Loucy (cell line): ENCODE measurements at regions not wholly inside any gene's neighbourhood (a gene's known extent, or its start where the extent isn't known, plus 50 kb on each side); places are given as distances from the start of the nearest gene placed in this dataset.
"Not testable (repeated sequence)": the region's sequence is repeated elsewhere in the genome, so short reads cannot be mapped to it uniquely, and the experiment has no call there.

Experiments
- H2AFZ ChIP-seq: fragments of 200-600 bp; sonication (generic); 2 replicates; pipeline ENCODE4 v1.6.0; 2016; ENCODE audit warnings: antibody characterized with exemption, mild to moderate bottlenecking, low read length, moderate library complexity
- H3F3A ChIP-seq: fragments of 200-600 bp; 2 replicates; pipeline ENCODE4 v1.6.0; 2016; ENCODE audit warnings: antibody characterized with exemption, low read depth, mild to moderate bottlenecking
- H3K27me3 ChIP-seq: fragments of 200-600 bp; sonication (generic); 2 replicates; pipeline ENCODE4 v1.6.1; 2014; ENCODE audit warnings: low read length, mild to moderate bottlenecking; ENCODE audit not compliant: insufficient read depth, poor library complexity, severe bottlenecking
- H3K36me3 ChIP-seq: fragments of 200-600 bp; sonication (generic); 2 replicates; pipeline ENCODE4 v1.6.1; 2016; ENCODE audit warnings: low read length; ENCODE audit not compliant: insufficient read depth
- H3K4me1 ChIP-seq: fragments of 200-600 bp; sonication (generic); 2 replicates; pipeline ENCODE4 v1.5.1; 2014; ENCODE audit warnings: low read length, mild to moderate bottlenecking; ENCODE audit not compliant: insufficient read depth, poor library complexity, severe bottlenecking
- H3K4me2 ChIP-seq: fragments of 200-600 bp; sonication (generic); 2 replicates; pipeline ENCODE4 v1.6.0; 2014; ENCODE audit warnings: antibody characterized with exemption, low read length, low read depth, mild to moderate bottlenecking; ENCODE audit not compliant: poor library complexity, severe bottlenecking
- H3K4me3 ChIP-seq: fragments of 200-600 bp; sonication (generic); 2 replicates; pipeline ENCODE4 v1.5.1; 2014; ENCODE audit warnings: low read length, mild to moderate bottlenecking, mixed read lengths; ENCODE audit not compliant: poor library complexity, severe bottlenecking
- H3K79me2 ChIP-seq: fragments of 200-600 bp; sonication (generic); 2 replicates; pipeline ENCODE4 v1.6.1; 2014; ENCODE audit warnings: low read length; ENCODE audit not compliant: insufficient read depth
- H3K9ac ChIP-seq: fragments of 200-600 bp; sonication (generic); 2 replicates; pipeline ENCODE4 v1.6.0; 2014; ENCODE audit warnings: mild to moderate bottlenecking, low read depth, low read length, moderate library complexity; ENCODE audit not compliant: poor library complexity, severe bottlenecking
- H3K9me2 ChIP-seq: fragments of 200-600 bp; sonication (generic); replicated peaks from 2 replicates; pipeline ENCODE4 v1.6.1; 2016; ENCODE audit warnings: low read depth, low read length, mixed read lengths
- H3K9me3 ChIP-seq: fragments of 200-600 bp; sonication (generic); 2 replicates; pipeline ENCODE4 v1.6.1; 2014; ENCODE audit warnings: mild to moderate bottlenecking, antibody characterized with exemption, low read length, low read depth; ENCODE audit not compliant: insufficient read depth
- H4K20me1 ChIP-seq: fragments of 200-600 bp; sonication (generic); 2 replicates; pipeline ENCODE4 v1.6.0; 2014; ENCODE audit warnings: antibody characterized with exemption, low read length, mild to moderate bottlenecking; ENCODE audit not compliant: insufficient read depth, poor library complexity, severe bottlenecking
- CTCF ChIP-seq: fragments of 200-600 bp; sonication (generic); conservative IDR thresholded peaks from 2 replicates; pipeline ENCODE4 v1.5.1; 2014; ENCODE audit warnings: mild to moderate bottlenecking, antibody characterized with exemption, low read length
- EZH2phosphoT487 ChIP-seq: fragments of 200-600 bp; IDR thresholded peaks from 2 replicates; pipeline ENCODE4 v1.6.1; 2018; ENCODE audit warnings: antibody characterized with exemption, mild to moderate bottlenecking, moderate library complexity, borderline replicate concordance

GRCh38 chr16:31641279-31641678, 113.6 kb downstream of the AHSP start:
- no peaks in the 10 kb centered on the region for H3K9me2 ChIP-seq
- no peaks in the 10 kb centered on the region for H3K4me1 ChIP-seq
- no peak for TF ChIP-seq CTCF
- TF ChIP-seq EZH2phosphoT487 = no peak
- H3K4me2 ChIP-seq = no peak overlapping the region
- H3K9ac ChIP-seq = no peak overlapping the region
- no peak overlapping the region for H2AFZ ChIP-seq
- H3K9me3 ChIP-seq = no peaks in the 10 kb centered on the region
- H4K20me1 ChIP-seq = no peaks in the 10 kb centered on the region
- H3K79me2 ChIP-seq = no peaks in the 10 kb centered on the region
- H3F3A ChIP-seq = no peaks in the 10 kb centered on the region
- H3K36me3 ChIP-seq = no peaks in the 10 kb centered on the region
- H3K4me3 ChIP-seq = no peak overlapping the region
- no peaks in the 10 kb centered on the region for H3K27me3 ChIP-seq

- not testable (repeated sequence) for H3K4me2 ChIP-seq, H3K9me3 ChIP-seq, H2AFZ ChIP-seq, H4K20me1 ChIP-seq, H3K79me2 ChIP-seq, H3K4me1 ChIP-seq, H3K36me3 ChIP-seq, H3K9ac ChIP-seq, H3K4me3 ChIP-seq, H3K9me2 ChIP-seq, H3K27me3 ChIP-seq, H3F3A ChIP-seq
Measured at GRCh38 chr16:31655674-31656073, 128.0 kb downstream of the AHSP start.

- H3K4me3 ChIP-seq = no peak overlapping the region
- H2AFZ ChIP-seq = no peak overlapping the region
- no peak for TF ChIP-seq EZH2phosphoT487
- TF ChIP-seq CTCF = no peak
- no peaks in the 10 kb centered on the region for H3K79me2 ChIP-seq
- H3K9ac ChIP-seq = no peak overlapping the region
- no peaks in the 10 kb centered on the region for H3K9me3 ChIP-seq
- no peaks in the 10 kb centered on the region for H3K27me3 ChIP-seq
- no peaks in the 10 kb centered on the region for H3K36me3 ChIP-seq
- H3F3A ChIP-seq = no peaks in the 10 kb centered on the region
- H3K4me1 ChIP-seq = no peaks in the 10 kb centered on the region
- H3K4me2 ChIP-seq = no peak overlapping the region
- no peaks in the 10 kb centered on the region for H3K9me2 ChIP-seq
- H4K20me1 ChIP-seq = no peaks in the 10 kb centered on the region
Measured at GRCh38 chr16:31664683-31665482, 137.2 kb downstream of the AHSP start.

- H2AFZ ChIP-seq = no peak overlapping the region
- no peak overlapping the region for H3K4me2 ChIP-seq
- no peaks in the 10 kb centered on the region for H4K20me1 ChIP-seq
- no peaks in the 10 kb centered on the region for H3K79me2 ChIP-seq
- H3K36me3 ChIP-seq = no peaks in the 10 kb centered on the region
- H3K27me3 ChIP-seq = no peaks in the 10 kb centered on the region
- H3K9me3 ChIP-seq = peaks cover 13% of the 10 kb centered on the region; the same call in 1 of the 2 replicates
- H3K9me2 ChIP-seq = no peaks in the 10 kb centered on the region
- H3F3A ChIP-seq = peaks cover 6% of the 10 kb centered on the region; the same call in 1 of the 2 replicates
- TF ChIP-seq EZH2phosphoT487 = no peak
- no peak for TF ChIP-seq CTCF
- H3K4me1 ChIP-seq = peaks cover 30% of the 10 kb centered on the region
- no peak overlapping the region for H3K9ac ChIP-seq
- H3K4me3 ChIP-seq = no peak overlapping the region
Measured at GRCh38 chr16:31674686-31675085, 147.0 kb downstream of the AHSP start.
